GM18505 (cell line): ENCODE measurements at regions not wholly inside any gene's neighbourhood (a gene's known extent, or its start where the extent isn't known, plus 50 kb on each side); places are given as distances from the start of the nearest gene placed in this dataset.
"Not testable (repeated sequence)": the region's sequence is repeated elsewhere in the genome, so short reads cannot be mapped to it uniquely, and the experiment has no call there.

Experiments
- ATAC-seq: cut with Tn5 transposase; IDR thresholded peaks from one replicate; pipeline ENCODE4 v1.9.1; 2021; ENCODE audit not compliant: unreplicated experiment
- POLR2A ChIP-seq: IDR thresholded peaks from 4 replicates; pipeline ENCODE4 v1.6.1; 2011; ENCODE audit warnings: borderline replicate concordance; ENCODE audit not compliant: insufficient read depth, insufficient read length; ENCODE audit errors: extremely low read depth

GRCh38 chr7:96920713-96921112, 84.6 kb upstream of the DLX6 start:
- TF ChIP-seq POLR2A, result no peak

GRCh38 chr7:96921231-96921630, 84.1 kb upstream of the DLX6 start:
- no peak for TF ChIP-seq POLR2A
- no peak for ATAC-seq

More at GRCh38 chr7:96920713-96921112, 84.6 kb upstream of the DLX6 start:
- ATAC-seq, result no peak

- no peak for TF ChIP-seq POLR2A
- no peak for ATAC-seq
Measured at GRCh38 chr7:96921771-96922170, 83.6 kb upstream of the DLX6 start.

GRCh38 chr7:96923345-96923744, 82.0 kb upstream of the DLX6 start:
- not testable (repeated sequence) for ATAC-seq

GRCh38 chr7:96927131-96927530, 78.2 kb upstream of the DLX6 start:
- TF ChIP-seq POLR2A, result no peak
- no peak for ATAC-seq

GRCh38 chr7:96928965-96929364, 76.4 kb upstream of the DLX6 start:
- TF ChIP-seq POLR2A, result no peak
- no peak for ATAC-seq

- TF ChIP-seq POLR2A, result no peak
- ATAC-seq, result no peak
Measured at GRCh38 chr7:96931891-96932290, 73.5 kb upstream of the DLX6 start.

GRCh38 chr7:96933067-96933645, 72.2 kb upstream of the DLX6 start:
- no peak for TF ChIP-seq POLR2A
- no peak for ATAC-seq

GRCh38 chr7:96936621-96937020, 68.7 kb upstream of the DLX6 start:
- ATAC-seq, result no peak
- no peak for TF ChIP-seq POLR2A

- ATAC-seq, result no peak
Measured at GRCh38 chr7:96942112-96942511, 63.2 kb upstream of the DLX6 start.

GRCh38 chr7:96949766-96950165, 55.6 kb upstream of the DLX6 start:
- TF ChIP-seq POLR2A, result no peak
- ATAC-seq, result no peak

More at GRCh38 chr7:96942112-96942511, 63.2 kb upstream of the DLX6 start:
- no peak for TF ChIP-seq POLR2A

- ATAC-seq, result no peak
Measured at GRCh38 chr7:96952974-96953391, 52.4 kb upstream of the DLX6 start.

GRCh38 chr7:96953676-96954513, 51.5 kb upstream of the DLX6 start:
- no peak for TF ChIP-seq POLR2A
- no peak for ATAC-seq

More at GRCh38 chr7:96952974-96953391, 52.4 kb upstream of the DLX6 start:
- TF ChIP-seq POLR2A, result no peak
